NCI-H146 treated with DMSO at 0.1 percent for 48 hours (cell line): ENCODE measurements at regions not wholly inside any gene's neighbourhood (a gene's known extent, or its start where the extent isn't known, plus 50 kb on each side); places are given as distances from the start of the nearest gene placed in this dataset.
"Not testable (repeated sequence)": the region's sequence is repeated elsewhere in the genome, so short reads cannot be mapped to it uniquely, and the experiment has no call there.

Source experiments
- DNase-seq: peaks from one replicate; lab custom pipeline; 2025; ENCODE audit not compliant: unreplicated experiment; lab: John Stamatoyannopoulos, UW

- DNase-seq = peak; percentile 89
Measured at GRCh38 chr2:216776066-216776850, 80.9 kb upstream of the IGFBP5 start.

- peak; percentile 53 for DNase-seq
Measured at GRCh38 chr2:216775043-216775453, 79.7 kb upstream of the IGFBP5 start.

- DNase-seq = no peak
Measured at GRCh38 chr2:216774620-216775019, 79.3 kb upstream of the IGFBP5 start.

- DNase-seq = no peak
Measured at GRCh38 chr2:216774180-216774579, 78.8 kb upstream of the IGFBP5 start.

GRCh38 chr2:216773072-216773471 is 77.7 kb upstream of the IGFBP5 start:
- no peak for DNase-seq

GRCh38 chr2:216770717-216771116 is 75.4 kb upstream of the IGFBP5 start:
- no peak for DNase-seq

- DNase-seq = no peak
Measured at GRCh38 chr2:216770050-216770449, 74.7 kb upstream of the IGFBP5 start.

GRCh38 chr2:216769626-216770025 is 74.3 kb upstream of the IGFBP5 start:
- DNase-seq = no peak

- no peak for DNase-seq
Measured at GRCh38 chr2:216768908-216769411, 73.6 kb upstream of the IGFBP5 start.

GRCh38 chr2:216765761-216766262 is 70.5 kb upstream of the IGFBP5 start:
- DNase-seq = peak; percentile 98

GRCh38 chr2:216763396-216763795 is 68.0 kb upstream of the IGFBP5 start:
- no peak for DNase-seq

- no peak for DNase-seq
Measured at GRCh38 chr2:216761809-216762208, 66.5 kb upstream of the IGFBP5 start.

- DNase-seq = peak; percentile 41
Measured at GRCh38 chr2:216761133-216761532, 65.8 kb upstream of the IGFBP5 start.

GRCh38 chr2:216758256-216759155 is 63.2 kb upstream of the IGFBP5 start:
- DNase-seq = no peak

- no peak for DNase-seq
Measured at GRCh38 chr2:216757532-216757931, 62.2 kb upstream of the IGFBP5 start.

- DNase-seq = no peak
Measured at GRCh38 chr2:216756435-216756834, 61.1 kb upstream of the IGFBP5 start.

GRCh38 chr2:216754812-216755211 is 59.5 kb upstream of the IGFBP5 start:
- no peak for DNase-seq

- no peak for DNase-seq
Measured at GRCh38 chr2:216754336-216754735, 59.0 kb upstream of the IGFBP5 start.

GRCh38 chr2:216752855-216753505 is 57.6 kb upstream of the IGFBP5 start:
- no peak for DNase-seq

- DNase-seq = not testable (repeated sequence)
Measured at GRCh38 chr2:216750750-216751149, 55.4 kb upstream of the IGFBP5 start.

- DNase-seq = not testable (repeated sequence)
Measured at GRCh38 chr2:216746268-216746667, 50.9 kb upstream of the IGFBP5 start.
